H1 (cell line): ENCODE measurements at regions not wholly inside any gene's neighbourhood (a gene's known extent, or its start where the extent isn't known, plus 50 kb on each side); places are given as distances from the start of the nearest gene placed in this dataset.

ENCODE experiments used
- KDM4A ChIP-seq: IDR thresholded peaks from one replicate; pipeline ENCODE4 v1.7.1; 2012; ENCODE audit warnings: low read depth, mild to moderate bottlenecking, moderate library complexity, low read length, inconsistent platforms; ENCODE audit not compliant: severe bottlenecking
- SIN3A ChIP-seq, 2 experiments: IDR thresholded peaks in 1 of 2; conservative IDR thresholded peaks in 1 of 2; 2 replicates each; pipeline ENCODE4 v1.6.1; 2011 to 2012; ENCODE audit warnings: low read length in 2 of 2, improper control_type of control experiment in 1 of 2, low read depth in 1 of 2, mild to moderate bottlenecking in 1 of 2
- YY1 ChIP-seq: IDR thresholded peaks from 2 replicates; pipeline ENCODE4 v1.6.1; 2011; ENCODE audit warnings: low read depth, mild to moderate bottlenecking, low read length
- TF ChIP-seq, protein P1 (sequence below): fragments of 300-600 bp; sonication (generic); IDR thresholded peaks from 2 replicates; pipeline ENCODE4 v1.7.1; 2012; ENCODE audit warnings: low read length, moderate library complexity, mild to moderate bottlenecking, inconsistent platforms; ENCODE audit not compliant: insufficient replicate concordance

DNA sequence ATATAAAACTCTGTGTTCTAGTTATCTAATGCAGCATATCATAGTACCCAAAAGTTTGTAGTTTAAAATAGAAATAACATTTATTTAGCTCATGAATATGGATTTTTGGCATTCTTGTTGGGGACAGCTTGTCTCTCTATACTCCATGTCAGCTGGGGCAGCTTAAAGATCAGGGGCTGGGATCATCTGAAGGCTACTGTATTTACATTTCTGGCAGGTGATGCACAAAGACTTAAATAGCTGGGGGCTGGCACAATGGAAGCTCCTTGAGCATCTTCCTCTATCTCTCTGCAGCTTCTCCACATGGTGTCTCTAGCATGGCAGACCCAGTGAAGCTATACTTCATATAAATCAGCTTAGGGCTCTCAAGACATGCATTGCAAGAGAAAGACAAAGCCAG is 55.6 kb upstream of the DAB1 start (continued):
- TF ChIP-seq, protein P1, sequence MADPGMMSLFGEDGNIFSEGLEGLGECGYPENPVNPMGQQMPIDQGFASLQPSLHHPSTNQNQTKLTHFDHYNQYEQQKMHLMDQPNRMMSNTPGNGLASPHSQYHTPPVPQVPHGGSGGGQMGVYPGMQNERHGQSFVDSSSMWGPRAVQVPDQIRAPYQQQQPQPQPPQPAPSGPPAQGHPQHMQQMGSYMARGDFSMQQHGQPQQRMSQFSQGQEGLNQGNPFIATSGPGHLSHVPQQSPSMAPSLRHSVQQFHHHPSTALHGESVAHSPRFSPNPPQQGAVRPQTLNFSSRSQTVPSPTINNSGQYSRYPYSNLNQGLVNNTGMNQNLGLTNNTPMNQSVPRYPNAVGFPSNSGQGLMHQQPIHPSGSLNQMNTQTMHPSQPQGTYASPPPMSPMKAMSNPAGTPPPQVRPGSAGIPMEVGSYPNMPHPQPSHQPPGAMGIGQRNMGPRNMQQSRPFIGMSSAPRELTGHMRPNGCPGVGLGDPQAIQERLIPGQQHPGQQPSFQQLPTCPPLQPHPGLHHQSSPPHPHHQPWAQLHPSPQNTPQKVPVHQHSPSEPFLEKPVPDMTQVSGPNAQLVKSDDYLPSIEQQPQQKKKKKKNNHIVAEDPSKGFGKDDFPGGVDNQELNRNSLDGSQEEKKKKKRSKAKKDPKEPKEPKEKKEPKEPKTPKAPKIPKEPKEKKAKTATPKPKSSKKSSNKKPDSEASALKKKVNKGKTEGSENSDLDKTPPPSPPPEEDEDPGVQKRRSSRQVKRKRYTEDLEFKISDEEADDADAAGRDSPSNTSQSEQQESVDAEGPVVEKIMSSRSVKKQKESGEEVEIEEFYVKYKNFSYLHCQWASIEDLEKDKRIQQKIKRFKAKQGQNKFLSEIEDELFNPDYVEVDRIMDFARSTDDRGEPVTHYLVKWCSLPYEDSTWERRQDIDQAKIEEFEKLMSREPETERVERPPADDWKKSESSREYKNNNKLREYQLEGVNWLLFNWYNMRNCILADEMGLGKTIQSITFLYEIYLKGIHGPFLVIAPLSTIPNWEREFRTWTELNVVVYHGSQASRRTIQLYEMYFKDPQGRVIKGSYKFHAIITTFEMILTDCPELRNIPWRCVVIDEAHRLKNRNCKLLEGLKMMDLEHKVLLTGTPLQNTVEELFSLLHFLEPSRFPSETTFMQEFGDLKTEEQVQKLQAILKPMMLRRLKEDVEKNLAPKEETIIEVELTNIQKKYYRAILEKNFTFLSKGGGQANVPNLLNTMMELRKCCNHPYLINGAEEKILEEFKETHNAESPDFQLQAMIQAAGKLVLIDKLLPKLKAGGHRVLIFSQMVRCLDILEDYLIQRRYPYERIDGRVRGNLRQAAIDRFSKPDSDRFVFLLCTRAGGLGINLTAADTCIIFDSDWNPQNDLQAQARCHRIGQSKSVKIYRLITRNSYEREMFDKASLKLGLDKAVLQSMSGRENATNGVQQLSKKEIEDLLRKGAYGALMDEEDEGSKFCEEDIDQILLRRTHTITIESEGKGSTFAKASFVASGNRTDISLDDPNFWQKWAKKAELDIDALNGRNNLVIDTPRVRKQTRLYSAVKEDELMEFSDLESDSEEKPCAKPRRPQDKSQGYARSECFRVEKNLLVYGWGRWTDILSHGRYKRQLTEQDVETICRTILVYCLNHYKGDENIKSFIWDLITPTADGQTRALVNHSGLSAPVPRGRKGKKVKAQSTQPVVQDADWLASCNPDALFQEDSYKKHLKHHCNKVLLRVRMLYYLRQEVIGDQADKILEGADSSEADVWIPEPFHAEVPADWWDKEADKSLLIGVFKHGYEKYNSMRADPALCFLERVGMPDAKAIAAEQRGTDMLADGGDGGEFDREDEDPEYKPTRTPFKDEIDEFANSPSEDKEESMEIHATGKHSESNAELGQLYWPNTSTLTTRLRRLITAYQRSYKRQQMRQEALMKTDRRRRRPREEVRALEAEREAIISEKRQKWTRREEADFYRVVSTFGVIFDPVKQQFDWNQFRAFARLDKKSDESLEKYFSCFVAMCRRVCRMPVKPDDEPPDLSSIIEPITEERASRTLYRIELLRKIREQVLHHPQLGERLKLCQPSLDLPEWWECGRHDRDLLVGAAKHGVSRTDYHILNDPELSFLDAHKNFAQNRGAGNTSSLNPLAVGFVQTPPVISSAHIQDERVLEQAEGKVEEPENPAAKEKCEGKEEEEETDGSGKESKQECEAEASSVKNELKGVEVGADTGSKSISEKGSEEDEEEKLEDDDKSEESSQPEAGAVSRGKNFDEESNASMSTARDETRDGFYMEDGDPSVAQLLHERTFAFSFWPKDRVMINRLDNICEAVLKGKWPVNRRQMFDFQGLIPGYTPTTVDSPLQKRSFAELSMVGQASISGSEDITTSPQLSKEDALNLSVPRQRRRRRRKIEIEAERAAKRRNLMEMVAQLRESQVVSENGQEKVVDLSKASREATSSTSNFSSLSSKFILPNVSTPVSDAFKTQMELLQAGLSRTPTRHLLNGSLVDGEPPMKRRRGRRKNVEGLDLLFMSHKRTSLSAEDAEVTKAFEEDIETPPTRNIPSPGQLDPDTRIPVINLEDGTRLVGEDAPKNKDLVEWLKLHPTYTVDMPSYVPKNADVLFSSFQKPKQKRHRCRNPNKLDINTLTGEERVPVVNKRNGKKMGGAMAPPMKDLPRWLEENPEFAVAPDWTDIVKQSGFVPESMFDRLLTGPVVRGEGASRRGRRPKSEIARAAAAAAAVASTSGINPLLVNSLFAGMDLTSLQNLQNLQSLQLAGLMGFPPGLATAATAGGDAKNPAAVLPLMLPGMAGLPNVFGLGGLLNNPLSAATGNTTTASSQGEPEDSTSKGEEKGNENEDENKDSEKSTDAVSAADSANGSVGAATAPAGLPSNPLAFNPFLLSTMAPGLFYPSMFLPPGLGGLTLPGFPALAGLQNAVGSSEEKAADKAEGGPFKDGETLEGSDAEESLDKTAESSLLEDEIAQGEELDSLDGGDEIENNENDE: no peak
- no peak for TF ChIP-seq SIN3A (conservative IDR thresholded peaks at IDR 0.05 in 1 of 2, IDR thresholded peaks at IDR 0.05 in 1 of 2; ENCODE audit: low read depth in 1 of 2, low read length in 2 of 2)
- no peak for TF ChIP-seq YY1
- TF ChIP-seq KDM4A: no peak
